ENCODE measurements at regions not wholly inside any gene's neighbourhood (a gene's known extent, or its start where the extent isn't known, plus 50 kb on each side); places are given as distances from the start of the nearest gene placed in this dataset.
A peak's percentile ranks its signal among the peaks of the same experiment; 100 is the strongest.
"Not testable (repeated sequence)": the region's sequence is repeated elsewhere in the genome, so short reads cannot be mapped to it uniquely, and the experiment has no call there.

DNA sequence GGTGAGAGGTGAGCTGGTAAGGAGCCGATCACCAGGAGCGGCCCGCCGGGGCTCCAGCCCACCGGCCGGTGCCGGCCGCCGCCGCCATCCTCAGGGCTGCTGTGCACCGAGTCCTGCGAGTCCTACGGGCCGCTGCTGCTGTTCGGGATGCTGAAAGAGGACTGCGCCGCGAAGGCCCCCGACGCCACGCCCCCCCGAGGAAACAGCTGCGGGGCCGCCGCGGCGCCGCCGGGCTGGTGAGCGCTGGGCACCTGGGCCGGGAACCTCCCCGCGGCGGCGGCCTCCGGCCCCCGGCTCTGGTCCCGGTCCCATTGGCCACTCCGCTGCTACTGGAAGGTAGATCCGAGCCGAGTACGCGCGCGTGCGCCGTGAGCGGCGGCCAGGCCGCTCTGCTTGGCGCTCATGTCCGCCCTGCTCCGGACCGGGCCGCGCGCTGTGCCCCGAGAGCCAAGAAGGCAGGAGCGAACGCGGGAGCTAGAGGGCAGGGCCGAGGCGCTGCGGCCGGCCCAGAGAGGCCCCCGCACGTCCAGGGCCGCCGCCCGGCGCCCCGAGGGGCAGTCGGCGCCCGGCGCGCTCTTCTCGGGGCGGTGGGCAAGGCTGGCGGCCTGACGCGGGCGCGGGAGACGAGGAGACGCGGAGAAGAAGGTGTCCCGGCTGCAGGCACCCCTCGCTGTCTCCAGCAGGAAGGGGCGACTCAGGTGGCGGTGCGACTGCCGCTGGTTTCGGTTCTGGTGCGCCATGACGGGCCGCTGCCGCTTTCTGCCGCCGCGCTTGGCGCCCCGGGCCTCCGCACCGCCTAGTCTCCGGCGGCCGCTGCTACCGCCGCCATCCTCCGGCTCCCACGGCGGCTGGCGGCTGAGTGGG is 121.3 kb upstream of the WIPF3 start:
- Histone ChIP-seq H3K27ac (peak overlapping the region; percentile 98), H3K9me3 (ENCODE audit: low read depth) (no peaks in the 10 kb centered on the region), H3K27me3 (no peaks in the 10 kb centered on the region), H2AFZ (peak overlapping the region; percentile 88), H3K4me3 (peak overlapping the region; percentile 98), H3K4me2 (peak overlapping the region; percentile 92), H3K36me3 (replicated peaks; ENCODE audit: insufficient read depth, low read depth) (no peaks in the 10 kb centered on the region), H4K20me1 (ENCODE audit: insufficient read depth, poor library complexity, severe bottlenecking) (no peaks in the 10 kb centered on the region), H3K4me1 (ENCODE audit: insufficient read depth) (no peaks in the 10 kb centered on the region), H3K79me2 (peaks cover 24% of the 10 kb centered on the region), H3K9me2 (replicated peaks; ENCODE audit: insufficient read depth) (no peaks in the 10 kb centered on the region)
- under 1% methylated on average over 52 of the region's 114 CpGs for WGBS (ENCODE audit: low lambda C conversion rate, missing lambda C conversion rate)
- TF ChIP-seq EZH2 (IDR thresholded peaks at IDR 0.05; ENCODE audit: borderline replicate concordance) (no peak), CTCF (IDR thresholded peaks at IDR 0.05; ENCODE audit: poor library complexity) (no peak), EZH2phosphoT487 (IDR thresholded peaks at IDR 0.05; ENCODE audit: low read depth, severe bottlenecking, unreplicated experiment) (no peak)
- peak; percentile 90 for DNase-seq (ENCODE audit: low spot score)

GRCh38 chr7:29685651-29686271 is 120.5 kb upstream of the WIPF3 start:
- not testable (repeated sequence) for H3K9me2 ChIP-seq (replicated peaks; ENCODE audit: insufficient read depth); H3K4me1 ChIP-seq (ENCODE audit: insufficient read depth); DNase-seq (ENCODE audit: low spot score); H3K9me3 ChIP-seq (ENCODE audit: low read depth); H3K27me3 ChIP-seq; H4K20me1 ChIP-seq (ENCODE audit: insufficient read depth, poor library complexity, severe bottlenecking); H3K36me3 ChIP-seq (replicated peaks; ENCODE audit: insufficient read depth, low read depth)
- Histone ChIP-seq H2AFZ (peak overlapping the region; percentile 88), H3K4me2 (peak overlapping the region; percentile 92), H3K27ac (peak overlapping the region; percentile 98), H3K4me3 (peak overlapping the region; percentile 98), H3K79me2 (peaks cover 18% of the 10 kb centered on the region)
- WGBS (ENCODE audit: low lambda C conversion rate, missing lambda C conversion rate): 7% methylated on average over 15 of the region's 21 CpGs

- not testable (repeated sequence) for H3K27me3 ChIP-seq; H3K4me1 ChIP-seq (ENCODE audit: insufficient read depth); H3K27ac ChIP-seq; H2AFZ ChIP-seq; H4K20me1 ChIP-seq (ENCODE audit: insufficient read depth, poor library complexity, severe bottlenecking); H3K4me2 ChIP-seq; H3K79me2 ChIP-seq; H3K4me3 ChIP-seq; H3K9me3 ChIP-seq (ENCODE audit: low read depth); H3K36me3 ChIP-seq (replicated peaks; ENCODE audit: insufficient read depth, low read depth); H3K9me2 ChIP-seq (replicated peaks; ENCODE audit: insufficient read depth); DNase-seq (ENCODE audit: low spot score)
- WGBS (ENCODE audit: low lambda C conversion rate, missing lambda C conversion rate): 87% methylated on average over 4 of the region's 4 CpGs
Measured at GRCh38 chr7:29690510-29690909, 115.8 kb upstream of the WIPF3 start.

DNA sequence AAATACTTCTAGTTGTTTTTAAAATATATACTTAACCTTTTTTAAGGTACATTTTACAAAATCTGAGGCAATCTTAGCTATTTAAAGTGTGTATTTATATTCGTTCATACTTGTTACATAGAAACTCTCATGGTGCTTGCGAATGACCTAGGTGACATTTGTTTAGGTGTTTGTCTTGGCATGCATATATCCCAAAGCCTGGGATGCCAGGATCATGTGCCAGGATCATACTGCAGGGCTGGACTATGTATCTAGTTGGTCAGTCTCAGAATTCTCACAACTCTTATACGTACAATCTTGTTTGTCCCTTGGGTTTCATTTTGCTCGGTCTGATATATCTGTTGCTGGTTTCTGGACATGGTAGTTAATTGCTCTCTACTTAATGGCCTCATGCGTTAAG is 109.9 kb upstream of the WIPF3 start:
- not testable (repeated sequence) for H3K9me2 ChIP-seq (replicated peaks; ENCODE audit: insufficient read depth); H3K79me2 ChIP-seq; H3K27ac ChIP-seq; H3K4me3 ChIP-seq; H2AFZ ChIP-seq; H3K4me2 ChIP-seq; H3K27me3 ChIP-seq; H3K36me3 ChIP-seq (replicated peaks; ENCODE audit: insufficient read depth, low read depth); H3K4me1 ChIP-seq (ENCODE audit: insufficient read depth); DNase-seq (ENCODE audit: low spot score); H3K9me3 ChIP-seq (ENCODE audit: low read depth); H4K20me1 ChIP-seq (ENCODE audit: insufficient read depth, poor library complexity, severe bottlenecking)
- 84% methylated on average over 5 of the region's 5 CpGs for WGBS (ENCODE audit: low lambda C conversion rate, missing lambda C conversion rate)

DNA sequence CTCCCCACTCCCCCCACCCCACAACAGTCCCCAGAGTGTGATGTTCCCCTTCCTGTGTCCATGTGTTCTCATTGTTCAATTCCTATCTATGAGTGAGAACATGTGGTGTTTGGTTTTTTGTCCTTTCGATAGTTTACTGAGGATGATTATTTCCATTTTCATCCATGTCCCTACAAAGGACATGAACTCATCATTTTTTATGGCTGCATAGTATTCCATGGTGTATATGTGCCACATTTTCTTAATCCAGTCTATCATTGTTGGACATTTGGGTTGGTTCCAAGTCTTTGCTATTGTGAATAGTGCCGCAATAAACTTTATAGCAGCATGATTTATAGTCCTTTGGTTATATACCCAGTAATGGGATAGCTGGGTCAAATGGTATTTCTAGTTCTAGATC is 106.6 kb upstream of the WIPF3 start:
- not testable (repeated sequence) for H3K79me2 ChIP-seq; H2AFZ ChIP-seq; H3K27me3 ChIP-seq; H3K4me3 ChIP-seq; H3K9me3 ChIP-seq (ENCODE audit: low read depth); H4K20me1 ChIP-seq (ENCODE audit: insufficient read depth, poor library complexity, severe bottlenecking); H3K27ac ChIP-seq; DNase-seq (ENCODE audit: low spot score); H3K36me3 ChIP-seq (replicated peaks; ENCODE audit: insufficient read depth, low read depth); H3K4me1 ChIP-seq (ENCODE audit: insufficient read depth); H3K9me2 ChIP-seq (replicated peaks; ENCODE audit: insufficient read depth); H3K4me2 ChIP-seq
- whole genome bisulfite sequencing (ENCODE audit: low lambda C conversion rate, missing lambda C conversion rate): 92% methylated on average over 2 of the region's 2 CpGs

DNA sequence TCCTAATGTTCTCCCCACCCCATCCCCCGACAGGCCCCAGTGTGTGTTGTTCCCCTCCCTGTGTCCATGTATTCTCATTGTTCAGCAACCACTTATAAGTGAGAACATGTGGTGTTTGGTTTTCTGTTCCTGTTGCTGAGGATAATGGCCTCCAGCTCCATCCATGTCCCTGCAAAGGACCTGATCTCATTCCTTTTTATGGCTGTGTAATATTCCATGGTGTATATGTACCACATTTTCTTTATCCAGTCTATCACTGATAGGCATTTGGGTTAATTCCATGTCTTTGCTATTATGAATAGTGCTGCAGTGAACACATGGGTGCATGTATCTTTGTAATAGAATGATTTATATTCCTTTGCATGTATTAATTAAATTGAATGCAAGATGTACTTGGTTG is 104.8 kb upstream of the WIPF3 start:
- H3K27ac ChIP-seq; H3K4me1 ChIP-seq (ENCODE audit: insufficient read depth); H3K79me2 ChIP-seq; H3K4me3 ChIP-seq; H3K9me2 ChIP-seq (replicated peaks; ENCODE audit: insufficient read depth); H2AFZ ChIP-seq; H3K9me3 ChIP-seq (ENCODE audit: low read depth); H3K4me2 ChIP-seq; DNase-seq (ENCODE audit: low spot score); H3K27me3 ChIP-seq; H3K36me3 ChIP-seq (replicated peaks; ENCODE audit: insufficient read depth, low read depth); H4K20me1 ChIP-seq (ENCODE audit: insufficient read depth, poor library complexity, severe bottlenecking): not testable (repeated sequence)
- whole genome bisulfite sequencing (ENCODE audit: low lambda C conversion rate, missing lambda C conversion rate): 100% methylated on average over 1 of the region's 1 CpG

GRCh38 chr7:29703830-29704229 is 102.5 kb upstream of the WIPF3 start:
- H3K9me2 ChIP-seq (replicated peaks; ENCODE audit: insufficient read depth); H3K79me2 ChIP-seq; H3K4me1 ChIP-seq (ENCODE audit: insufficient read depth); H3K36me3 ChIP-seq (replicated peaks; ENCODE audit: insufficient read depth, low read depth); H3K27me3 ChIP-seq; H2AFZ ChIP-seq; H3K27ac ChIP-seq; H4K20me1 ChIP-seq (ENCODE audit: insufficient read depth, poor library complexity, severe bottlenecking); H3K9me3 ChIP-seq (ENCODE audit: low read depth); H3K4me2 ChIP-seq; DNase-seq (ENCODE audit: low spot score); H3K4me3 ChIP-seq: not testable (repeated sequence)
- WGBS (ENCODE audit: low lambda C conversion rate, missing lambda C conversion rate): 93% methylated on average over 4 of the region's 4 CpGs

GRCh38 chr7:29709002-29709401 is 97.3 kb upstream of the WIPF3 start:
- not testable (repeated sequence) for H3K9me2 ChIP-seq (replicated peaks; ENCODE audit: insufficient read depth); H2AFZ ChIP-seq; H3K4me3 ChIP-seq; H3K36me3 ChIP-seq (replicated peaks; ENCODE audit: insufficient read depth, low read depth); H3K4me2 ChIP-seq; H3K9me3 ChIP-seq (ENCODE audit: low read depth); H3K27ac ChIP-seq; H4K20me1 ChIP-seq (ENCODE audit: insufficient read depth, poor library complexity, severe bottlenecking); DNase-seq (ENCODE audit: low spot score); H3K79me2 ChIP-seq; H3K4me1 ChIP-seq (ENCODE audit: insufficient read depth); H3K27me3 ChIP-seq
